IMR-90 (cell line): ENCODE measurements at regions not wholly inside any gene's neighbourhood (a gene's known extent, or its start where the extent isn't known, plus 50 kb on each side); places are given as distances from the start of the nearest gene placed in this dataset.

Experiments
- ATAC-seq: fragments of 200-7000 bp; cut with Tn5 transposase; 2 replicates; pipeline ENCODE4 v1.9.1; 2020; ENCODE audit warnings: low read depth, mild to moderate bottlenecking, moderate library complexity
- BruUV-seq: library from RNA; stranded (reverse); fragments of 400-500 nt; replicated peaks from 2 replicates; lab custom pipeline; 2021; lab: Mats Ljungman, UMichigan
- CTCF ChIA-PET: fragments of 300-600 bp; formaldehyde crosslinking; extraction: SDS; loops from one replicate; lab custom pipeline; 2021; ENCODE audit warnings: antibody characterized with exemption; lab: Yijun Ruan, JAX
- POLR2A ChIA-PET: fragments of 300-600 bp; sonication (Branson Sonifier 250); formaldehyde crosslinking; loops from one replicate; lab custom pipeline; 2022; ENCODE audit warnings: antibody characterized with exemption; ENCODE audit not compliant: unreplicated experiment; lab: Charles Lee
- DNase-seq: peaks from one replicate; pipeline ENCODE4 v3.0.0; 2013
- H2AFZ ChIP-seq: replicated peaks from 2 replicates; pipeline ENCODE3; 2013; ENCODE audit warnings: low read length, mild to moderate bottlenecking; ENCODE audit not compliant: poor library complexity
- H2AK5ac ChIP-seq: 2 replicates; pipeline ENCODE4 v1.6.1; 2013; ENCODE audit warnings: low read depth, low read length, inconsistent platforms
- H2AK9ac ChIP-seq: replicated peaks from 2 replicates; pipeline ENCODE3; 2013; ENCODE audit warnings: mild to moderate bottlenecking, low read depth, low read length, moderate library complexity; ENCODE audit not compliant: poor library complexity
- H2BK120ac ChIP-seq: 2 replicates; pipeline ENCODE4 v1.6.1; 2013; ENCODE audit warnings: low read depth, low read length, inconsistent platforms
- H2BK15ac ChIP-seq: 3 replicates; pipeline ENCODE4 v1.6.1; 2013; ENCODE audit warnings: low read depth, low read length, inconsistent platforms
- H2BK20ac ChIP-seq: 2 replicates; pipeline ENCODE4 v1.6.1; 2013; ENCODE audit warnings: low read depth, mild to moderate bottlenecking, inconsistent platforms, low read length, moderate library complexity
- H2BK5ac ChIP-seq: 2 replicates; pipeline ENCODE4 v1.6.1; 2013; ENCODE audit warnings: mild to moderate bottlenecking, low read depth, low read length, inconsistent platforms; ENCODE audit not compliant: poor library complexity, severe bottlenecking
- H3K14ac ChIP-seq: replicated peaks from 2 replicates; pipeline ENCODE4 v1.6.1; 2013; ENCODE audit warnings: low read depth, low read length, inconsistent platforms
- H3K18ac ChIP-seq: 2 replicates; pipeline ENCODE4 v1.6.1; 2013; ENCODE audit warnings: low read depth, low read length, control low read depth
- H3K23ac ChIP-seq: 2 replicates; pipeline ENCODE4 v1.6.1; 2013; ENCODE audit warnings: low read depth, low read length, inconsistent platforms
- H3K27ac ChIP-seq: 2 replicates; pipeline ENCODE4 v1.5.1; 2013; ENCODE audit warnings: mild to moderate bottlenecking, control low read depth, low read length; ENCODE audit not compliant: insufficient read depth
- H3K27me3 ChIP-seq: 2 replicates; pipeline ENCODE4 v1.6.1; 2013; ENCODE audit warnings: low read length; ENCODE audit not compliant: control insufficient read depth, insufficient read depth
- H3K36me3 ChIP-seq: 2 replicates; pipeline ENCODE4 v1.6.1; 2013; ENCODE audit warnings: low read length, mixed read lengths; ENCODE audit not compliant: control insufficient read depth, insufficient read depth
- H3K4ac ChIP-seq: 2 replicates; pipeline ENCODE4 v1.6.1; 2013; ENCODE audit warnings: low read depth, low read length, inconsistent platforms
- H3K4me1 ChIP-seq: 2 replicates; pipeline ENCODE4 v1.6.1; 2013; ENCODE audit warnings: low read length, mixed read lengths; ENCODE audit not compliant: control insufficient read depth, insufficient read depth
- H3K4me2 ChIP-seq: 2 replicates; pipeline ENCODE4 v1.6.1; 2013; ENCODE audit warnings: low read depth, mild to moderate bottlenecking, control low read depth, low read length, moderate library complexity
- H3K4me3 ChIP-seq: 2 replicates; pipeline ENCODE4 v1.5.1; 2013; ENCODE audit warnings: low read depth, mild to moderate bottlenecking, control low read depth, low read length, moderate library complexity; ENCODE audit not compliant: insufficient read depth
- H3K56ac ChIP-seq: 2 replicates; pipeline ENCODE4 v1.6.1; 2013; ENCODE audit warnings: low read length, inconsistent platforms; ENCODE audit not compliant: insufficient read depth; ENCODE audit errors: extremely low read depth
- H3K79me1 ChIP-seq, 2 experiments: 2 replicates each; pipeline ENCODE4 v1.6.1; 2013; ENCODE audit warnings: low read length in 2 of 2, inconsistent platforms in 1 of 2, low read depth in 1 of 2
- H3K9ac ChIP-seq: 2 replicates; pipeline ENCODE4 v1.6.1; 2013; ENCODE audit warnings: low read depth, low read length, control low read depth
- H3K9me1 ChIP-seq: 2 replicates; pipeline ENCODE4 v1.6.1; 2013; ENCODE audit warnings: low read length, inconsistent platforms; ENCODE audit not compliant: insufficient read depth
- H3K9me3 ChIP-seq: 2 replicates; pipeline ENCODE4 v1.6.1; 2013; ENCODE audit warnings: low read length; ENCODE audit not compliant: control insufficient read depth, insufficient read depth
- H4K20me1 ChIP-seq: 2 replicates; pipeline ENCODE4 v1.6.1; 2013; ENCODE audit warnings: low read length, inconsistent platforms; ENCODE audit not compliant: insufficient read depth
- H4K5ac ChIP-seq: 2 replicates; pipeline ENCODE4 v1.6.1; 2013; ENCODE audit warnings: mild to moderate bottlenecking, low read depth, low read length, control low read depth
- H4K8ac ChIP-seq, 2 experiments: 2 replicates each; pipeline ENCODE4 v1.6.1; 2013; ENCODE audit warnings: low read depth in 2 of 2, low read length in 2 of 2, control low read depth in 1 of 2, inconsistent platforms in 1 of 2
- H4K91ac ChIP-seq: 2 replicates; pipeline ENCODE4 v1.6.1; 2013; ENCODE audit warnings: low read depth, low read length, inconsistent platforms; ENCODE audit not compliant: insufficient read depth
- BHLHE40 ChIP-seq: fragments of 150-350 bp; IDR thresholded peaks from 2 replicates; pipeline ENCODE4 v1.6.1; 2016; ENCODE audit warnings: mild to moderate bottlenecking, low read depth, low read length
- CEBPB ChIP-seq: IDR thresholded peaks from 2 replicates; pipeline ENCODE4 v1.6.1; 2012; ENCODE audit warnings: low read depth, low read length, improper control_type of control experiment
- CHD1 ChIP-seq: IDR thresholded peaks from 2 replicates; pipeline ENCODE4 v1.6.1; 2012; ENCODE audit warnings: low read depth, low read length, improper control_type of control experiment
- CTCF ChIP-seq: conservative IDR thresholded peaks from 2 replicates; pipeline ENCODE4 v1.5.1; 2012; ENCODE audit warnings: mild to moderate bottlenecking, low read depth, low read length, improper control_type of control experiment
- ELK1 ChIP-seq: fragments of 150-350 bp; IDR thresholded peaks from 2 replicates; pipeline ENCODE4 v1.6.1; 2016; ENCODE audit warnings: low read depth, mild to moderate bottlenecking, low read length, moderate library complexity, borderline replicate concordance
- FOS ChIP-seq: fragments of 150-350 bp; IDR thresholded peaks from 2 replicates; pipeline ENCODE4 v1.6.1; 2016; ENCODE audit warnings: low read depth, low read length
- MAFK ChIP-seq: IDR thresholded peaks from 2 replicates; pipeline ENCODE4 v1.6.1; 2012; ENCODE audit warnings: low read depth, low read length, improper control_type of control experiment
- MAZ ChIP-seq: IDR thresholded peaks from 2 replicates; pipeline ENCODE4 v1.6.1; 2012; ENCODE audit warnings: low read depth, mild to moderate bottlenecking, low read length, improper control_type of control experiment, moderate library complexity, borderline replicate concordance
- MXI1 ChIP-seq: IDR thresholded peaks from 2 replicates; pipeline ENCODE4 v1.6.1; 2012; ENCODE audit warnings: low read depth, mild to moderate bottlenecking, low read length, moderate library complexity, borderline replicate concordance
- NFE2L2 ChIP-seq: fragments of 150-350 bp; IDR thresholded peaks from 2 replicates; pipeline ENCODE4 v1.6.1; 2016; ENCODE audit warnings: low read depth, mild to moderate bottlenecking, low read length
- POLR2A ChIP-seq: IDR thresholded peaks from 2 replicates; pipeline ENCODE4 v1.6.1; 2012; ENCODE audit warnings: mild to moderate bottlenecking, low read depth, low read length
- RAD21 ChIP-seq: IDR thresholded peaks from 2 replicates; pipeline ENCODE4 v1.6.1; 2012; ENCODE audit warnings: low read length, improper control_type of control experiment
- RCOR1 ChIP-seq: IDR thresholded peaks from 2 replicates; pipeline ENCODE4 v1.6.1; 2012; ENCODE audit warnings: mild to moderate bottlenecking, low read length, improper control_type of control experiment; ENCODE audit not compliant: insufficient replicate concordance
- RFX5 ChIP-seq: IDR thresholded peaks from 2 replicates; pipeline ENCODE4 v1.8.0; 2012; ENCODE audit warnings: low read depth, mild to moderate bottlenecking, low read length, moderate library complexity
- SMC3 ChIP-seq: fragments of 150-350 bp; IDR thresholded peaks from 2 replicates; pipeline ENCODE4 v1.6.1; 2016; ENCODE audit warnings: low read depth, mild to moderate bottlenecking, antibody characterized with exemption, low read length, moderate library complexity
- USF2 ChIP-seq: fragments of 150-350 bp; IDR thresholded peaks from 2 replicates; pipeline ENCODE4 v1.6.1; 2017; ENCODE audit warnings: mild to moderate bottlenecking, antibody characterized with exemption, low read length, low read depth
- WGBS, 2 experiments: methylation state at CpG; one replicate each; pipeline versions ENCODE4 v1.1.5 to v1.1.7; 2013; ENCODE audit warnings: missing lambda C conversion rate in 2 of 2; ENCODE audit not compliant: insufficient read length in 1 of 2; ENCODE audit errors: extremely low coverage in 2 of 2; 5-methylcytosine and 5-hydroxymethylcytosine counted together
- dilution Hi-C: fragments of 300-500 bp; cut with HindIII; formaldehyde crosslinking; loops from one replicate; pipeline ENCODE4 v1.14.3; 2018; ENCODE audit warnings: low sequenced_read_pairs; ENCODE audit not compliant: unreplicated experiment
- in situ Hi-C: fragments of 300-500 bp; cut with MboI; formaldehyde crosslinking; loops from 3 replicates; pipeline ENCODE4 v1.14.3; 2019; ENCODE audit warnings: low sequenced_read_pairs, inconsistent platforms, mixed read lengths
- intact Hi-C: fragments of 100-400 bp; cut with micrococcal nuclease; formaldehyde crosslinking; loops from 2 replicates; pipeline ENCODE4 v1.10.0; 2022

GRCh38 chr1:208643005-208643597 lies 398.9 kb upstream of the PLXNA2 start:
- WGBS, 2 experiments: no CpG with 5 or more reads among the region's 7 CpGs
- H2AK9ac ChIP-seq: no peak overlapping the region

More at GRCh38 chr1:208643005-208643597, 398.9 kb upstream of the PLXNA2 start:
- H3K27ac ChIP-seq: no peak overlapping the region
- no peak for TF ChIP-seq RCOR1
- TF ChIP-seq NFE2L2: no peak
- no peak for TF ChIP-seq CHD1
- no peak for TF ChIP-seq RFX5
- no peak for TF ChIP-seq ELK1
- TF ChIP-seq CTCF: no peak
- TF ChIP-seq MAZ: no peak
- TF ChIP-seq RAD21: no peak
- TF ChIP-seq MAFK: no peak
- no peak for TF ChIP-seq CEBPB
- no peak for TF ChIP-seq FOS
- no peak for TF ChIP-seq SMC3
- TF ChIP-seq USF2: no peak
- no peak for TF ChIP-seq MXI1
- no peak for TF ChIP-seq BHLHE40
- TF ChIP-seq POLR2A: no peak
- ChIA-PET POLR2A (no interaction called here), CTCF (no interaction called here)
- no peaks in the 10 kb centered on the region for H3K4me1 ChIP-seq
- H3K4ac ChIP-seq: no peak overlapping the region
- no peak overlapping the region for H4K8ac ChIP-seq
- dilution Hi-C loops (no loop called here), in situ Hi-C loops (no loop called here), intact Hi-C loops (no loop called here)
- no peak overlapping the region for H4K5ac ChIP-seq
- DNase-seq: no peak
- no peak overlapping the region for H3K56ac ChIP-seq
- H3K79me1 ChIP-seq: no peaks in the 10 kb centered on the region
- no peak overlapping the region for H3K14ac ChIP-seq
- no peaks in the 10 kb centered on the region for H3K9me1 ChIP-seq
- H3K36me3 ChIP-seq: no peaks in the 10 kb centered on the region
- H2AFZ ChIP-seq: no peak overlapping the region
- H3K9ac ChIP-seq: no peak overlapping the region
- no peak overlapping the region for H3K4me2 ChIP-seq
- H2AK5ac ChIP-seq: no peak overlapping the region
- H4K91ac ChIP-seq: no peak overlapping the region
- H2BK5ac ChIP-seq: no peak overlapping the region
- no peak overlapping the region for H2BK15ac ChIP-seq
- H4K20me1 ChIP-seq: no peaks in the 10 kb centered on the region
- H3K9me3 ChIP-seq: no peaks in the 10 kb centered on the region; the same call in 1 of the 2 replicates
- H3K27me3 ChIP-seq: no peaks in the 10 kb centered on the region
- no peak overlapping the region for H3K23ac ChIP-seq
- ATAC-seq: no peak
- BruUV-seq: no TSS peak
- H3K4me3 ChIP-seq: no peak overlapping the region
- H2BK20ac ChIP-seq: no peak overlapping the region
- H2BK120ac ChIP-seq: no peak overlapping the region
- H3K18ac ChIP-seq: no peak overlapping the region
